Spleen (tissue), 7 donors: ENCODE measurements at regions not wholly inside any gene's neighbourhood (a gene's known extent, or its start where the extent isn't known, plus 50 kb on each side); places are given as distances from the start of the nearest gene placed in this dataset.

Source experiments
- CTCF ChIP-seq, 11 experiments: fragments of 200-600 bp in 7 of 11; fragments of 450-650 bp in 4 of 11; sonication (generic) in 4 of 11; IDR thresholded peaks in 8 of 11; conservative IDR thresholded peaks in 3 of 11; 1 replicate in 7 of 11; 2 replicates in 4 of 11; pipeline versions ENCODE4 v1.4.0 to v1.8.0; 2016 to 2021; ENCODE audit warnings: antibody characterized with exemption in 11 of 11, inconsistent platforms in 4 of 11, mild to moderate bottlenecking in 1 of 11
- POLR2AphosphoS5 ChIP-seq, 3 donors: sonication (generic); formaldehyde crosslinking; IDR thresholded peaks; one replicate each; pipeline ENCODE4 v1.5.1; 2017; ENCODE audit warnings: antibody characterized with exemption in 3 of 3
- donor health status: DM: no; HTN: no; CAD: no; lungs with moderate emphysema.
- donor health status: DM: no; HTN: no; CAD: no.
- donor health status: DM: no; HTN: no; CAD: no.

- TF ChIP-seq POLR2AphosphoS5 (IDR thresholded peaks at IDR 0.05) (no peak), CTCF (IDR thresholded peaks at IDR 0.05 in 8 of 11, conservative IDR thresholded peaks at IDR 0.05 in 3 of 11) (no peak)
Observed at GRCh38 chr3:27657404-27657803, 64.7 kb downstream of the EOMES start.
